ENCODE measurements at regions not wholly inside any gene's neighbourhood (a gene's known extent, or its start where the extent isn't known, plus 50 kb on each side); places are given as distances from the start of the nearest gene placed in this dataset.
"Not testable (repeated sequence)": the region's sequence is repeated elsewhere in the genome, so short reads cannot be mapped to it uniquely, and the experiment has no call there.

DNA sequence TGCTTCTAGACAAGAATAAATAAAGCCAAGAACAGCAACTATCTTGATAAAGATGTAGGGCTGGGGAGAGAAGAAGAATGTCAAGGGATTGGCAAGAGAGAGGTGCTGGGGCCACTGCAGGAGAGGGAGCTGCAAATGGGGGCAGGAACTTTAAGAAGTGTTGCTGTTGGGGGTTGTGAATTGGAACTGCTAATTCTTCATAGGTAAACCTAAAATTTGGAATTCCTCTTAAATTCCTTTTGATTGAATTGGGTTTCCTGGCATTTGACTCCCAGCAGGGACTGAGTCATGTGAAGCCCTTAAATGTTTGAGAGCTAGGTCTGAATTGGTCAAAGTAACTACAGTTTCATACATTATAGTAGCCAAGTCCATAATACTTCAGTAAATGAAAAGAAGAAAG lies 305.6 kb upstream of the TMTC4 start:
- Histone ChIP-seq H3K4me2 (ENCODE audit: control insufficient read depth, extremely low read depth, insufficient read depth, low read depth, low read length) (no peak overlapping the region), H3K27ac (ENCODE audit: control insufficient read depth, insufficient read depth, low read length) (no peak overlapping the region), H3K36me3 (ENCODE audit: control insufficient read depth in 2 of 2, extremely low read depth in 1 of 2, insufficient read depth in 2 of 2, low read length in 2 of 2) (no peaks in the 10 kb centered on the region), H4K20me1 (ENCODE audit: control insufficient read depth, extremely low read depth, insufficient read depth, low read length) (no peaks in the 10 kb centered on the region), H3K4me1 (ENCODE audit: control insufficient read depth, extremely low read depth, insufficient read depth, low read length) (no peaks in the 10 kb centered on the region), H3K9me1 (ENCODE audit: control insufficient read depth, extremely low read depth, insufficient read depth, low read length) (no peaks in the 10 kb centered on the region), H3K27me3 (ENCODE audit: control insufficient read depth, extremely low read depth, insufficient read depth, low read length) (no peaks in the 10 kb centered on the region), H3K4me3 (ENCODE audit: control insufficient read depth in 2 of 3, extremely low read depth in 1 of 3, insufficient read depth in 2 of 3, low read depth in 1 of 3, low read length in 3 of 3) (no peak overlapping the region), H3K79me2 (ENCODE audit: control insufficient read depth, insufficient read depth, low read length) (no peaks in the 10 kb centered on the region), H3K9ac (ENCODE audit: control insufficient read depth, extremely low read depth, insufficient read depth, low read length) (no peak overlapping the region), H2AFZ (ENCODE audit: control insufficient read depth, low read length) (no peak overlapping the region), H3K9me3 (ENCODE audit: control insufficient read depth, low read depth, low read length) (no peaks in the 10 kb centered on the region)
- FAIRE-seq = no peak
- DNase-seq (ENCODE audit: low read depth, low spot score) = no peak
- dilution Hi-C loops (cut with MboI; ENCODE audit: extremely low pct_ligation_motif_present, low sequenced_read_pairs) = no loop called here
- TF ChIP-seq EZH2 (IDR thresholded peaks at IDR 0.05; ENCODE audit: low read length) = no peak
- TF ChIP-seq, protein P1, sequence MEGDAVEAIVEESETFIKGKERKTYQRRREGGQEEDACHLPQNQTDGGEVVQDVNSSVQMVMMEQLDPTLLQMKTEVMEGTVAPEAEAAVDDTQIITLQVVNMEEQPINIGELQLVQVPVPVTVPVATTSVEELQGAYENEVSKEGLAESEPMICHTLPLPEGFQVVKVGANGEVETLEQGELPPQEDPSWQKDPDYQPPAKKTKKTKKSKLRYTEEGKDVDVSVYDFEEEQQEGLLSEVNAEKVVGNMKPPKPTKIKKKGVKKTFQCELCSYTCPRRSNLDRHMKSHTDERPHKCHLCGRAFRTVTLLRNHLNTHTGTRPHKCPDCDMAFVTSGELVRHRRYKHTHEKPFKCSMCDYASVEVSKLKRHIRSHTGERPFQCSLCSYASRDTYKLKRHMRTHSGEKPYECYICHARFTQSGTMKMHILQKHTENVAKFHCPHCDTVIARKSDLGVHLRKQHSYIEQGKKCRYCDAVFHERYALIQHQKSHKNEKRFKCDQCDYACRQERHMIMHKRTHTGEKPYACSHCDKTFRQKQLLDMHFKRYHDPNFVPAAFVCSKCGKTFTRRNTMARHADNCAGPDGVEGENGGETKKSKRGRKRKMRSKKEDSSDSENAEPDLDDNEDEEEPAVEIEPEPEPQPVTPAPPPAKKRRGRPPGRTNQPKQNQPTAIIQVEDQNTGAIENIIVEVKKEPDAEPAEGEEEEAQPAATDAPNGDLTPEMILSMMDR (optimal IDR thresholded peaks at IDR 0.05 in 1 of 3, IDR thresholded peaks at IDR 0.05 in 1 of 3, conservative IDR thresholded peaks at IDR 0.05 in 1 of 3; ENCODE audit: extremely low read depth in 1 of 3, insufficient read depth in 2 of 3, low read length in 3 of 3) = no peak

DNA sequence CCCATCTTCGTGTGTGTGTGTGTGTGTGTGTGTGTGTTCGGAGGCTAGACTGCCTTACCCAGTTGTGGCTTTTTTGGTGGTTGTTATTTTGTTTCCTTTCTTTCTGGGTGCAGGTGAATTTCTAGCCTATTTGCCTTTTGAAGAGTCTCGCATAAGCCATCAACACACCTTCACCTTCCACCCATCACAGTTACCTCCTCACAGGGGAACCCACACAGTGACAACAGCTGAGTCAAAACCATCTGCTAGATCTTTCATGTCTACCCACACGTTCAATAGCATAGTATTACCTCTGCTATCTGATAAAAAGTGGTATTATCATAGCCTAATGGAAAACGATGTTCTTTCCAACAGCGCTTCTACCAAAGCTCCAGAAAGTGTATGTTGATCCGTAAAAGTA lies 303.2 kb upstream of the TMTC4 start:
- Histone ChIP-seq H3K4me2 (ENCODE audit: control insufficient read depth, extremely low read depth, insufficient read depth, low read depth, low read length) (no peak overlapping the region), H4K20me1 (ENCODE audit: control insufficient read depth, extremely low read depth, insufficient read depth, low read length) (no peaks in the 10 kb centered on the region), H3K36me3 (ENCODE audit: control insufficient read depth in 2 of 2, extremely low read depth in 1 of 2, insufficient read depth in 2 of 2, low read length in 2 of 2) (no peaks in the 10 kb centered on the region), H2AFZ (ENCODE audit: control insufficient read depth, low read length) (no peak overlapping the region), H3K27me3 (ENCODE audit: control insufficient read depth, extremely low read depth, insufficient read depth, low read length) (no peaks in the 10 kb centered on the region), H3K9ac (ENCODE audit: control insufficient read depth, extremely low read depth, insufficient read depth, low read length) (no peak overlapping the region), H3K9me3 (ENCODE audit: control insufficient read depth, low read depth, low read length) (no peaks in the 10 kb centered on the region), H3K9me1 (ENCODE audit: control insufficient read depth, extremely low read depth, insufficient read depth, low read length) (no peaks in the 10 kb centered on the region), H3K4me1 (ENCODE audit: control insufficient read depth, extremely low read depth, insufficient read depth, low read length) (no peaks in the 10 kb centered on the region), H3K79me2 (ENCODE audit: control insufficient read depth, insufficient read depth, low read length) (no peaks in the 10 kb centered on the region), H3K27ac (ENCODE audit: control insufficient read depth, insufficient read depth, low read length) (no peak overlapping the region), H3K4me3 (ENCODE audit: control insufficient read depth in 2 of 3, extremely low read depth in 1 of 3, insufficient read depth in 2 of 3, low read depth in 1 of 3, low read length in 3 of 3) (no peak overlapping the region)
- DNase-seq (ENCODE audit: low read depth, low spot score) (no peak), FAIRE-seq (no peak)
- dilution Hi-C loops (cut with MboI; ENCODE audit: extremely low pct_ligation_motif_present, low sequenced_read_pairs) = no loop called here
- TF ChIP-seq EZH2 (IDR thresholded peaks at IDR 0.05; ENCODE audit: low read length) = no peak

DNA sequence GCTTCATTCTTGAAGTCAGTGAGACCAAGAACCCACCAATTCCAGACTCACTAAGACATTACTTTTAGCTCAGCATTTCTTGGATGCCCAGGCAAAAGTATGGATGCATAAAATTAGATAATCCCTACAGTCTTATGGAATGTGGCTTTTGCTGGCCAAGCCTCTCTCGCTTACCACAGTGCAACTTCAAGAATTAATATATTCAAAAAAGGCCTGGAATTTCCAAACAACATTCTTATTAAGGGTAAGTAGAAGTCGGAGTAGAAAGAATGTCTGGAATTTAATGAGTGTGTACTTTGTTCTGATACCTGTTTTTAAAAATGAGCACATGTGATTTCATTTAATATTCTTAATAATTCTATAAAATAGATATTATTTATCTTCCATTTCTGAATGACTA lies 302.4 kb upstream of the TMTC4 start:
- H3K9me1 ChIP-seq (ENCODE audit: control insufficient read depth, extremely low read depth, insufficient read depth, low read length) = no peaks in the 10 kb centered on the region
- no peaks in the 10 kb centered on the region for H3K27me3 ChIP-seq (ENCODE audit: control insufficient read depth, extremely low read depth, insufficient read depth, low read length)
- H2AFZ ChIP-seq (ENCODE audit: control insufficient read depth, low read length) = no peak overlapping the region
- H3K9ac ChIP-seq (ENCODE audit: control insufficient read depth, extremely low read depth, insufficient read depth, low read length) = no peak overlapping the region
- TF ChIP-seq, protein P1 (optimal IDR thresholded peaks at IDR 0.05 in 1 of 3, IDR thresholded peaks at IDR 0.05 in 1 of 3, conservative IDR thresholded peaks at IDR 0.05 in 1 of 3; ENCODE audit: extremely low read depth in 1 of 3, insufficient read depth in 2 of 3, low read length in 3 of 3) = no peak
- TF ChIP-seq EZH2 (IDR thresholded peaks at IDR 0.05; ENCODE audit: low read length) = no peak
- H3K9me3 ChIP-seq (ENCODE audit: control insufficient read depth, low read depth, low read length) = no peaks in the 10 kb centered on the region
- FAIRE-seq (no peak), DNase-seq (ENCODE audit: low read depth, low spot score) (no peak)
- dilution Hi-C loops (cut with MboI; ENCODE audit: extremely low pct_ligation_motif_present, low sequenced_read_pairs) = no loop called here
- H4K20me1 ChIP-seq (ENCODE audit: control insufficient read depth, extremely low read depth, insufficient read depth, low read length) = no peaks in the 10 kb centered on the region
- no peak overlapping the region for H3K4me2 ChIP-seq (ENCODE audit: control insufficient read depth, extremely low read depth, insufficient read depth, low read depth, low read length)
- H3K4me3 ChIP-seq (ENCODE audit: control insufficient read depth in 2 of 3, extremely low read depth in 1 of 3, insufficient read depth in 2 of 3, low read depth in 1 of 3, low read length in 3 of 3) = no peak overlapping the region
- H3K79me2 ChIP-seq (ENCODE audit: control insufficient read depth, insufficient read depth, low read length) = no peaks in the 10 kb centered on the region
- no peak overlapping the region for H3K27ac ChIP-seq (ENCODE audit: control insufficient read depth, insufficient read depth, low read length)
- H3K36me3 ChIP-seq (ENCODE audit: control insufficient read depth in 2 of 2, extremely low read depth in 1 of 2, insufficient read depth in 2 of 2, low read length in 2 of 2) = no peaks in the 10 kb centered on the region
- H3K4me1 ChIP-seq (ENCODE audit: control insufficient read depth, extremely low read depth, insufficient read depth, low read length) = no peaks in the 10 kb centered on the region

DNA sequence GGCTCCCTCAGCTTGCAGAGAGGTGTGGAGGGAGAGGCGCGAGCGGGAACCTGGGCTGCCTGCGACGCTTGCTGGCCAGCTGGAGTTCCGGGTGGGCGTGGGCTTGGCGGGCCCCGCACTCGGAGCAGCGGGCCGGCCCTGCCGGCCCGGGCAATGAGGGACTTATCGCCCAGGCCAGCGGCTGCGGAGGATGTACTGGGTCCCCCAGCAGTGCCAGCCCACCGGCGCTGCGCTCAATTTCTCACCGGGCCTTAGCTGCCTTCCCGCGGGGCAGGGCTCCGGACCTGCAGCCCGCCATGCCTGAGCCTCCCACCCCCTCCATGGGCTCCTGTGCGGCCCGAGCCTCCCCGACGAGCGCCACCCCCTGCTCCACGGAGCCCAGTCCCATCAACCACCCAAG lies 301.1 kb upstream of the TMTC4 start:
- H3K4me1 ChIP-seq (ENCODE audit: control insufficient read depth, extremely low read depth, insufficient read depth, low read length); H3K9me3 ChIP-seq (ENCODE audit: control insufficient read depth, low read depth, low read length); H4K20me1 ChIP-seq (ENCODE audit: control insufficient read depth, extremely low read depth, insufficient read depth, low read length); H3K27me3 ChIP-seq (ENCODE audit: control insufficient read depth, extremely low read depth, insufficient read depth, low read length); DNase-seq (ENCODE audit: low read depth, low spot score); H3K4me3 ChIP-seq (ENCODE audit: control insufficient read depth in 2 of 3, extremely low read depth in 1 of 3, insufficient read depth in 2 of 3, low read depth in 1 of 3, low read length in 3 of 3); FAIRE-seq; H3K36me3 ChIP-seq (ENCODE audit: control insufficient read depth in 2 of 2, extremely low read depth in 1 of 2, insufficient read depth in 2 of 2, low read length in 2 of 2); H3K27ac ChIP-seq (ENCODE audit: control insufficient read depth, insufficient read depth, low read length); H3K9ac ChIP-seq (ENCODE audit: control insufficient read depth, extremely low read depth, insufficient read depth, low read length); H3K79me2 ChIP-seq (ENCODE audit: control insufficient read depth, insufficient read depth, low read length); H2AFZ ChIP-seq (ENCODE audit: control insufficient read depth, low read length); dilution Hi-C loops (cut with MboI; ENCODE audit: extremely low pct_ligation_motif_present, low sequenced_read_pairs); H3K4me2 ChIP-seq (ENCODE audit: control insufficient read depth, extremely low read depth, insufficient read depth, low read depth, low read length); H3K9me1 ChIP-seq (ENCODE audit: control insufficient read depth, extremely low read depth, insufficient read depth, low read length): not testable (repeated sequence)
